Activated CD8-positive, alpha-beta memory T cell treated with anti-CD3 and anti-CD28 coated beads for 1 hour (primary cell): ENCODE measurements at regions not wholly inside any gene's neighbourhood (a gene's known extent, or its start where the extent isn't known, plus 50 kb on each side); places are given as distances from the start of the nearest gene placed in this dataset.
"Not testable (repeated sequence)": the region's sequence is repeated elsewhere in the genome, so short reads cannot be mapped to it uniquely, and the experiment has no call there.

Experiments used
- DNase-seq, 2 donors: peaks; one replicate each; pipeline ENCODE4 v3.0.0-alpha.2; 2020; ENCODE audit warnings: low read depth in 1 of 2; ENCODE audit errors: extremely low read depth in 1 of 2

DNA sequence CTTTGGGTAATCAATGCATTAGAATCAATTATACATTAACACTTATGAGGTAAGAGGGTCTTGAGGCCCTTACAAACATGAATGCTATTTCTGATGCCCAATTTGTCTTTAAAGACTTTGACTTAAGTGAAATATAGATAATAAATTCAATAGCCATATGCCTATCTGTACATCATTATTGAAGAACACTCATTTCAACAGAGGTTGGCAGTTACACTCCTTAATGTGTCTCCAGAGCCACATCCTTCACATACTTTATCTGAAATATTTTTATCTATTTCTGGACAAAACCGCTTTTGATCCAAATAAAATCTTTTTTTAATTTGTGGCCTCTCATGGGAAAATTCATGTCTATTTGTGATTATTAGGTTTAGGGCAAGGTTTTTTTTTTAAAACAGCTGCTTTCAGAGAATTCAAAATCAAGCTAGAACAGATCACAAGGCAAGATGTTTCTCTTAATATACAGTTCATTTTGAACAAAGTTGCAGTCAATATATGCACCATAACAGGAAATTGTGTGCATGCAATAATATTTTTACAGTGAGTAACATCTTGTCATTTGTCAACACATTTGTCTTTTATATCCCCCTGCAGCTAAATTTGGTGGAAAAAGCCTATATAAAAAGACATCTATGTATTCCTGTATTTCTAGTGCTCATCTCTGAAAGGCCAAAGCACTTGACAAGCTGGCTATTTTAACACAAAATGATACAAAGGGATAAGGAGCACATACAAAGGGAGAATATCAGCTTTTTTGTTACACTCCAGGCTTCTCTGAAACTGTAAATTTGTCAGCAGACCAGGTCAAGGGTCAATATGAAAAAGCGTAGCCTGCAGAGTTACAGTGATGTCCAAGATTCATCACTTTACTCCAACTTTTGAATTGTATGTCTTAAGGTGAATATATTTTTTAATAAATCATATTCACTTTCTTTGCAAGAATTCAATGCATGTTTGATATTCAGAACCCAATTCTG lies 146.2 kb upstream of the DPH6 start:
- DNase-seq = no peak

DNA sequence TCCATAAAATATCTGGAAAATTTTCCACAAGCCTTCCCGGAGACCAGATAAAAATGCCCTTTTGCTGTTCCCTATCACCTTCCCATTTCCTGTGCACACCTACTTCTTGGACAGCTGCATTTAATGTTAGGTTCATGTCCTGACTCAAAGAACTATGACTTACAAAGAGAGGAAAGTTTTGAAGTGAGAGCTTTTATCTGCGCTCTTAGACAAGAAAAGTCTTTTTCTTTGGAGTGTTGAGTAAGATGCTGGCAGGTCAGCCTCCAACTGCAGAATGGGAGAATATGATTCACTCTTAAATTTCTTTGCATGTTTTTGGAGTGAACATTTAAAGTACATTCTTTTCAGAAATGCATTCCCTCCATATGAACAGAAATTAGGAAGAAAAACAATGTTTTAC lies 147.3 kb upstream of the DPH6 start:
- DNase-seq = no peak

DNA sequence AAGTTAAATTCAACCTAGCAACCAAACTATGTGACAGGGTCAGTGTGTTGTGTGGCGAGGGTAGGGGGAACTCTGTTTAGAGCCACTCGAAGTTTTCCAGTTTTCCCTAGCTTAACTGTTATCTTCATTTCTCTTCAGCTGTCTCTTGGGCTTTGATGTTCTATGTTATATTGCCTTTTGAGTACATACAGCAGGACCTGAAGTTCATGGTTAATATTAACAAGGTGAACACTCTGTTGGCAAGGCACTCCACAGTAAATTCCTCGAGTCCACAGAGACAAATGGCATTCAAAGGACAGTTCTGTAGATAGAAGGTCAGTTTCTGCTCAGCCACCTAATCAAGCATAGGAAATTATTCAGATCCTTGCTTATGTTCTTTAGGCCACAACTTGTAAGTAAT lies 147.9 kb upstream of the DPH6 start:
- no peak for DNase-seq

DNA sequence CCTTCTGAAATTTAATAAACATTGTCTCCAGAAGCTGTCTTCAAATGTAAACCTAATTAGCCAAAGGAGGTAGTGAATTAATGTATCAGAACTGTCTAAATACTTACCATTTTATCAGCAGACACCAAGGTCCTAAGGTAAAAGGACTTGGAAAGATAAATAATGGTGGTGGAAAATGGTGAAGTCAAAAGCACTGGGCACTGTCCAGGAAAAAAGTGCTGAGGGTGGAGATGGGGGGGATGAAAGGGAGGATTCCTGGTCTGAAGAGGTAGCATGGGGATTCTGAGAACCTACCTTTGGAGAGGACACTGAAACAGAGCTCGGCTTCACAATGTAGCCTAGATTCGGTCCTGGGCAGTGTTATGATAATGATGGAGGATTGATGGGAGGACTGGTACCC lies 149.0 kb upstream of the DPH6 start:
- no peak for DNase-seq

DNA sequence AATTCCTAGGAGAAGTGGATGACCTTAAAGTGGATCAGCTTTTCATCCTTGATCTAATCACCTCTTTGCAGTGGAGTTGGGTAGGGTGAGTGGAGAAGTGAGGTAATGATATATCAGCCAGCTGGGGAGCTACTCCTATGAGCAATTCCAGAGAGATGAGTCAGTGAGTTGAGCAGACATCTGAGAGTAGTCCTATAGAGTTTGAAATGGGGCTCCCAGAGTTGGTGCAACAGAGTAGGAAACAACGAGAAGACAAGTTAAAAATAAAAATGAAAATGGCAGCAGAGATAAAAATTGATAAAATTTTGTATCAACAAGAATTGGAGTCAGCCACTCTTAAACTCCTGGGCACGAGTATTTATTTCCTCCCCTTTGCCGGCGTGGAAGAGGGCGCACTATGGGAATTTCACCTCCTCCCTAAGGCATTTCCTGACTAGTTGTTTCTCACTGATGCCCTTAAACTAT lies 150.8 kb upstream of the DPH6 start:
- DNase-seq = no peak

DNA sequence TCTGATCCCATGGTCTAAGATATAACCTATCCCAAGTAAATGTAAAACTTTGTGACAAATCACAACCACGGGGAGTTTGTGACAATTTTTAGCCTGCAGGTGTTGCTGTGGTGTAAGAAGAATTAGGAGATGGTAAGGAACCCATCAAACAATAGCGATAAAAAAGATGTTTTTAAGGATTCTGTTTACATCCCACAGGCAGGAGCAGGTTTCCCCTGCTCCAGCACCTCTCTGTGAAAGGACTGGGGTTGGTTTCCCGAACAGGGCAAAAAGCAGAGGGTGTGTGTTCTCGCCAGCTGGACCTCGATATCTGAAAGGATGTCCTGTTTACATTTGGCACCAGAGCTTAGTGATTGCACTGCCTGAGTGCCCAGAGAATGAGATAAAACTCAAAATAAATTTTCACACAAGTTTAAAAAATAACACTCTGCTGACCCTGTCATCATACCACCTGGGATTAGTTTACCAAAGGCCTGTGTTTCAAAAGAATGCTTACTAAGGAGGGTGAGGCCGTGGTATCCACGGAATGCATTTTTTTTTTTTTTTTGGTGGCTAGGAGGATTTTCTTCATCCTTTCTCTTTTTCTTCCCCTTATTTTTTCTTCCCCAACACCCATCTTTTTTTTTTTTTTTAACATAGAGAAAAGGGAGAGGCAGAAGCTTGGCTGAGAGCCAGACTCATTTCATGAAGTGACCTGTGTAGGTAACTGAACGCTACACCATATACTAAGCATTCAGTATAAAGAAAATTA lies 151.8 kb upstream of the DPH6 start:
- no peak for DNase-seq

DNA sequence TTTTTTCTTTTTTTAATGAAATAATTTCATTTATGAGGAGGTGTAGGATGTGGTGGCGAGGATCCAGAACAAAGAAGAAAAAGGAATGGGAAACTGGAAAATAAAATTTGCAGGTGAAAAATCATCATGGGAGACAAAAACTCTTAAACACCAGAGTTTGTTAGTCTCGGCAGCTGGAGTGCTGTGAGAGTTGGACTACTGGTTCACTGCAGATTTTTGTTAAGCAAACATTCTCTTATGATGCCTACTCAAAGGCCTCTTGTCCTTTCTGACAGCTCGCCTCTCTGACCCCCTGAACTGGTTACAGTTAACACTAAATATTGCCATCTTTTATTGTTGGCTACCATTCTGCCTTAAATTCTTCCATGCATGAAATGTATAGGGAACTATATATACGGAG lies 152.4 kb upstream of the DPH6 start:
- no peak for DNase-seq

DNA sequence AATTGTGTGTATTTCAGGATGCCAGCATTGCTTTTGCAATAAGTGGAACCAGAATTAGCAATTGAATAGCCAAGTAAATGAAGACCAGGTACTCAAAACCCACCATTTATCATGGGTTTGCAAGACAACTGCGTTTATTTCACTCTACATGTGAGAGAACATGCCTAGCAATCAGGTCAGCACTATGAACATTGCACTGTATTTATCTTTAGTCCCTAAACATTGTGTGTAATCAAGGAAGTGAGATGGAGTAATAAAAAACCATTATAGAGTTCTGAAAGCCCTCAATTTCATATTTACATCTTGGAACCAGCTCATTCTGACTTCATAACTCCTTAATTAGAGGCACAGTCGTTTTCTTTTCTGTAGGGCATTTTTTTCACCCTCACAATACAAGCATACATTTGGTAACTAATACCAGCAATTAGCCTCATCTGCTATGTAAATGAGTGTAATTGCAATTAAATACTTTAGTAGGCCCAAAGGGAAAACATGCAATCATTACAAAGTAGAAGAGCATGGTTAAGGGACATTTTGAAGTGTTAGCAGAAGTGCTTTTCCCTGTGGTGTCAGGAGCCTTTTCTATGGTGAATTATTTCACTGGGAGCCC lies 153.1 kb upstream of the DPH6 start:
- DNase-seq = no peak

DNA sequence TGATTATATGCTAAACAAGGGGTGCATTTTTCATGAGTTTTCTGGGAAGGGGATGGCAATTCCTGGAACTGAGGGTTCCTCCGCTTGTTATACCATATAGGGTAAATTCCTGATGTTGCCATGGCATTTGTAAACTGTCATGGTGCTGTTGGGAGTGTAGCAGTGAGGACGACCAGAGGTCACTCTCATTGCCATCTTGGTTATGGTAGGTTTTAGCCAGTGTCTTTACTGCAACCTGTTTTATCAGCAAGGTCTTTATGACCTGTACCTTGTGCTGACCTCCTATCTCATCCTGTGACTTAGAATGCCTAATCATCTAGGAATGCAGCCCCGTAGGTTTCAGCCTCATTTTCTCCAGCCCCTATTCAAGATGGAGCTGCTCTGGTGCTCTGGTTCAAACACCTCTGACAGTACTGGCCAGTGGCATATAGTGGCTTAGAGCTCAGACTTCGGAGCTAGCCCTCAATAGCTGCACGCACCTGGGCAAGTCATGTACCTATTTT lies 154.2 kb upstream of the DPH6 start:
- DNase-seq = not testable (repeated sequence)

DNA sequence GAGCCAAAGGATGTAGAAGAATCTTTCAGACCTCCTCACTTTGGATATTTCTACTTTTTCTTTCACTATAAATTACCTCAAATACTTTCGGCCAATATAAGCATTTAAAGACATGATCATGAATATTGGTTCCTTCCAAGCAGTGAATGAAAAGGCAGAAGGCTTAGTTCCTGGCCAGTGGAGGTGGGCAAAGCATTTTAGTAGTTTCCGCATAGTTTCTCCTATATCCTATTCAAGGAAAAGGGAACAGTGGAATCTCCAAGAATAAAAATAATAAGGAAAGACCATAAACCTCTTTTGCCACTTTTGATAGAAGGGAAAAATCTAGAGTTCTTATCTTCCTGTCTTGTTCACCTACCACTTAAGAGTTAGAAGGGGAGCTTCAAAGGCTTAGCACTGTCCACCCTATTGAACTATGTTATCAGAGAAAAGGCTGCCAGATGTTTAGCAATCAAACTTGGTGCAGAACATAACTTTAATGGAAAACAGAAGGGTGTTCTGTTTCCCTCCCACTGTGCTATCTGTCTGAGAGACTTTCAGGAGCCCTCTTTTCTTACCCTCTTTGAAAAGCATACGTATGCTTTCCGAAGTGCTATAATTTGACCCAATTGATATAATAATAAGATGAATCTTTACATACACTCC lies 155.6 kb upstream of the DPH6 start:
- DNase-seq = no peak

DNA sequence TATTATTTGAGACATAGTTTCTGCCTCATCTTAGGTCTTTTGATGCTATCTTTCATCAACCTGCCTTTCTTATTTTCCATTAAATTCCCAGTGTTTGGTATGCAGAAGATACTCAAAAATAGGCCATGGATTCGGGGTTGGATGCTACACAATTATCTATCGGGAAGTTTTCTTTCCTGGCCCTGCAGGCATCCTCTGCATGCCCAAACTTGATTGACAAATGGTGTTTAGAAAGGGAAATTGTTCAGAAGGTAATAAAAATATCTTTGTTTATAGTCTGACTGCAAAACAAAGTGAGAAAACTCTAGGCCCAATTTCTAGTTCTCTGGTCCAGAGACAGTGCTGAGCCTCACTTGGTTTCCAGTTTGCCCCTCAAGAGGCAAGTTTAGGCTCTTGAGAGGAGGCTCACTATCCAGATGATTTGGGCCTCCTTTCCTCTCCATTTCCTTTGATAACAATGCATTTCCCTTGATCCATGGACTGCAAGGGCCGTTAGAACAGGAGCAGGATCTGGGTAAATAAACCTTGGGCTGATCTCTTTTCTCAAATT lies 157.1 kb upstream of the DPH6 start:
- no peak for DNase-seq

DNA sequence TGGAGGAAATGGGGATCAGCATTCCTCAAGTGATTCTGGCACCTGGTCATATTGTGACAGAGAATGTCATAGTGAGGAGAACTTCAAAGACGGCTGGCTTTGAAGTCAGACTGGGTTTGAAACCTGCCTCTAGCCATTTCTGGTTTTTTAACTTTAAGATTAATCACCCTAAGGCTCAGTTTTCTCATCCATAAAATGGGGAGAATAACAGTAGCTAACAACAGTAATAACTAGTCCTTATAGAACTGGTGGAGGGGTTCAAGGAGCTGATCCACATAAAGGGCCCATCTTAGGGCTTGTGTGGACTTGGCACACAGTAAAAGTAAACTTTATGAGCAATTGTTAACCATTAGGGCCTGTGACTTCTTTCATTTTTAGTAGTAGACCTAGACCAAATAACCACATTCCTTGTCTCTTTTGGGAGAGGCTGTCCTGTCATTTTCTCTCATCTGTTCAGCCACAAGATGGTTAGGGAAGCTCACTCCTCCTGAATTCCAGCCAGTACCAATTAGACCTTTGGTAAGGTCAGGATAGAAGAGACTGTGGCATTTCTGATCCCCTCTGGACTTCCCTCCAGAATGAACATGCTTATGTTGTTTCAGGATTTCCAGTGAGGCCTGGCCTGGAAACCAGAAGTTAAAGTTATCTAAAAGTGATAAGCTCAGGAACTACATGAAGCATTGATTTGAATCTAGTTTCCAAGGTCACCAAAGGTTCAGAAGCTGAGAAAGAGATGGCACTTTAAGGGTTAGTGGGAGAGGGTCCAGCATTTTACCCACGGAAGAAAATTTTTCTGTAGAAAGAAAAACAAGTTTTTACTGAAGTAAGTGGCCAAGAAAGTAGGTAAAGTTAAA lies 159.3 kb upstream of the DPH6 start:
- DNase-seq = no peak

DNA sequence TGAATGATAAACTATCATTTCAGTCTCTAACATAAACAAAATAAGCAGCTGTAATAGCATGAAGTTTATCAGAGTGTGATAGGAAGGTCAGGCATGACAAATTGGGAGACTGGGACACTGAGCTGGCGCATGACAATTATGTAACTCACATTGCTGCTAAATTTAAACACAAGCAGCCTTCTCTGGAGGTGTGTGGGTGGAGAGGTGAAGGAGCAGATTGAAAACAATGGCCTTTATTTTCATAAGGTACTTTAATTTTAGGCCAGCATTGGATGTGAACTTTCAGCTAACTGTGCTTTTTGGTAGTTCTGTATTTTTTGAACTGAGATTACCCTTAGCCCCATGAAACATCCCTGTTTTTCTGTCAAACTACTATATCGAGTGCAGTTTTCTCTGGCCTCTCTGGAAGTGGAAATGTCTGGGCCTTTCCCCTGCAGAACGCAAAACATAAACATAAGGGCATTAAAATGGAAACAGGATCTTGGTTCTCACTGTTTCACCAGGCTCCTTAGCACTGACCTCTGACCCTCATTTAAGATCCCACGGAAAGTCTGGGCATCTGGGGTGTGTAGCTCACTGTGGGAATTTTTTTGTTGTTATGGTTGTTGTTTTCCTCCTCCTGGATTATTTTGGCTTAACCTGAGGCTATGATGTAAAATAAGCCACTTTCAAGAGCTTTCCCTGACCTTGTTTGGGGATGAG lies 160.1 kb upstream of the DPH6 start:
- no peak for DNase-seq

DNA sequence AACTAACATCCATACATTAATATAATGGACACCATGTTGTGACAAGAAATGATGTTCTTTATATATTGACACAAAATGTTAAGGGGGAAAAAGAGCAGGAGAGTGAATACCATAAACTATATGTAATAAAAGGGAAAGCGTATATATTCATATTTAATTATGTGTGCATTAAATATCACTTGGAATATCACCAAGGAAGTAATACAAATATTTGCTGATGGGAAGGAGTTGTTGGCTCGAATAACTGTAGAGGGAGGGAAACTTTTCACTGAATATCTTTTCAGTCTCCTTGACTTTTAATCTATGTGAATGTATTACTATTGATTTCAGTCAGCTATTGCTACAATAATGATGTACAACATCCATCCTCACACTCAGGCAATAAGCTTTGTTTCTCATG lies 167.0 kb upstream of the DPH6 start:
- DNase-seq = no peak

DNA sequence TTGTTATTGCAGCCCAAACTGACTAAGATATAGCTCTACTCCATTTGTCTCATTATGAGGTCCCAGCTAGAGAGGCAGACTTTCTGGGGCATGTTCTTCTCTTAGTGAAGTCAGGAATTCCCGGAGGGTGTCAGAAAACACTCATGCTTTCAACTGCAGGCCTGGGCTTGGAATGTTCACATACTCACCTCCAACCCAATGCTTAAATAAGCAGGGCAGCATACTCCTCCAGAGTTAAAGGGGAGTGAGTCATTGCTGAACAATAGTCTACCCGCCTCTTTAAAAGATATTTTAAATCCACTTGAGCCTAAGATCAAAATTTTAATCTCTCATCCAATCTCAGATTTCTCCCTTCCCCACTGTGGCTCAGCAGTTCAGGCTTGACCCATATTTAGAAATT lies 167.8 kb upstream of the DPH6 start:
- no peak for DNase-seq

DNA sequence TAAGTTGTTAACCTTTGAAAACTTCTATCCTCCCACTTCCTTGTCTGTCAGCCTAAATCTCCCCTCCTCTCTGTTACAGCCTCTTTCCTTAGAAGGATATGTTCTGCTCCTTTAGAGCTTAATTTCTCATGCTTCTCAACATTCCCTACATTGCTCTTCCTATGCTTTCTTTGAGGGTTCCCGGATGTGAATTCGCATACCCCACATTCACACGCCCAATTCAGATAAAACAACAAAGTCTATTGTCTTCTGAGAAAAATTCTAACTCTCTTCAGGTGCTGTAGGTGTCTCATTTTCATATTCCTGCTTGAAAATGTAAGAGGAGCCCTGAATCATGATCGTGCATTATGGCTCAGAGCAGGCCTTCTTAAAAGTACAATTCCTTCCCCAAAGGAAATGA lies 171.8 kb upstream of the DPH6 start:
- no peak for DNase-seq

DNA sequence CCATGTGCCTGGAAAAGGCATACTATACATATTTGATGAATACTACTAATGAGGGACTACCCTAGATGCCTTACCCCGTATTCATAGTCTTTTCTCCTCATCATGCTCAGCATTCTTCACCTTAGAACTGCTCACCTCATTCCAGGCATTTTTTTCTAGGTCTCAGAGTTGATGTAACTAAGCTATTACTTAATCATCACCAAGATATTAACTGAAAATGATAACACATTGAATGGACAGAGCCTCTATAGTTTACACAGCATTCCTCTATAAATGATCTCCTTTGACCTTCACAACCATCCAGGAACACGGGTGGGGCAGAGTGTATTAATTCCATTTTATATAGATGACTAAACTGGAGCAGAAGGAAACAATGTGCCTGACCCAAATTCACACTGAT lies 174.1 kb upstream of the DPH6 start:
- no peak for DNase-seq

DNA sequence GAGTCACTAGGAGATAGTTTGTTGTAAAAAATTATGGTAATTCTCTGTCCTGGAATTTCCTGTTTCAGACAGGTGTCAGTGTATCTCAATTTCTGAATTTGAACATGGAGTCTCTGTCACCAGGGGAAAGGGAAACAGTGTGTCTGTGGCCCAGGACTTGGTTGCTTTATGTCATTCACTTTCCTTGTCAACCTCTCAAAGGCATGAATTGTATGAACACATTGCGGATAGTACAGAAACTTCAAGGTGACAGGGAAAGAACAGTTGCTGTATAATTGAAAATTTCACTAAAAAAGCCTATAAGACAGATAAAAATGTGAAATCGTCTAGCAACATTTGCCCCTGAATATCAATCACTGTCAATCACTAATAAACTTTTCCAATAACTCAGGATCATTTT lies 175.0 kb upstream of the DPH6 start:
- DNase-seq = no peak

DNA sequence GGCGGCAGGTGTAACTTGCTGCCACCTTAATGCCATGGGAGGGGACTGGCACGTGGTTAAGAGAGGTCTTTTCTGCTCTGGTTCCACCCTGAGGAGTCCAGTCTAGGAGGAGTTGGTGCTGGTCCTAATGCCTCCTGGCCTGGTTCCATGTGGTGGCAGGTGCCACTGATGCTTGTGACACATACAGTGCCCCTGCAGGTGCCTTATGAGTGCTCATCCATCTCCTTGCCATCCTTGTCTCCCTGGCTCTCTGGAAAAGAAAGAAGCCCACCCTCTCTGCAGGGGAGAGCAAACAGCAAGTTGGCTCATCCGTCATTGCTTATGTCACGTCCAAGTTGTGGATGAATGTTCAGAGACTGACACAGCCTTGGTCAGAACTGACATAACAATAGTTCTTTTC lies 175.8 kb upstream of the DPH6 start:
- no peak for DNase-seq
